IMR-90 (cell line): ENCODE measurements at regions not wholly inside any gene's neighbourhood (a gene's known extent, or its start where the extent isn't known, plus 50 kb on each side); places are given as distances from the start of the nearest gene placed in this dataset.

ENCODE experiments used
- ATAC-seq: fragments of 200-7000 bp; cut with Tn5 transposase; 2 replicates; pipeline ENCODE4 v1.9.1; 2020; ENCODE audit warnings: low read depth, mild to moderate bottlenecking, moderate library complexity
- BruUV-seq: library from RNA; stranded (reverse); fragments of 400-500 nt; replicated peaks from 2 replicates; lab custom pipeline; 2021; lab: Mats Ljungman, UMichigan
- CTCF ChIA-PET: fragments of 300-600 bp; formaldehyde crosslinking; extraction: SDS; loops from one replicate; lab custom pipeline; 2021; ENCODE audit warnings: antibody characterized with exemption; lab: Yijun Ruan, JAX
- POLR2A ChIA-PET: fragments of 300-600 bp; sonication (Branson Sonifier 250); formaldehyde crosslinking; loops from one replicate; lab custom pipeline; 2022; ENCODE audit warnings: antibody characterized with exemption; ENCODE audit not compliant: unreplicated experiment; lab: Charles Lee
- DNase-seq: peaks from one replicate; pipeline ENCODE4 v3.0.0; 2013
- H2AFZ ChIP-seq: replicated peaks from 2 replicates; pipeline ENCODE3; 2013; ENCODE audit warnings: low read length, mild to moderate bottlenecking; ENCODE audit not compliant: poor library complexity
- H2AK5ac ChIP-seq: 2 replicates; pipeline ENCODE4 v1.6.1; 2013; ENCODE audit warnings: low read depth, low read length, inconsistent platforms
- H2AK9ac ChIP-seq: replicated peaks from 2 replicates; pipeline ENCODE3; 2013; ENCODE audit warnings: mild to moderate bottlenecking, low read depth, low read length, moderate library complexity; ENCODE audit not compliant: poor library complexity
- H2BK120ac ChIP-seq: 2 replicates; pipeline ENCODE4 v1.6.1; 2013; ENCODE audit warnings: low read depth, low read length, inconsistent platforms
- H2BK15ac ChIP-seq: 3 replicates; pipeline ENCODE4 v1.6.1; 2013; ENCODE audit warnings: low read depth, low read length, inconsistent platforms
- H2BK20ac ChIP-seq: 2 replicates; pipeline ENCODE4 v1.6.1; 2013; ENCODE audit warnings: low read depth, mild to moderate bottlenecking, inconsistent platforms, low read length, moderate library complexity
- H2BK5ac ChIP-seq: 2 replicates; pipeline ENCODE4 v1.6.1; 2013; ENCODE audit warnings: mild to moderate bottlenecking, low read depth, low read length, inconsistent platforms; ENCODE audit not compliant: poor library complexity, severe bottlenecking
- H3K14ac ChIP-seq: replicated peaks from 2 replicates; pipeline ENCODE4 v1.6.1; 2013; ENCODE audit warnings: low read depth, low read length, inconsistent platforms
- H3K18ac ChIP-seq: 2 replicates; pipeline ENCODE4 v1.6.1; 2013; ENCODE audit warnings: low read depth, low read length, control low read depth
- H3K23ac ChIP-seq: 2 replicates; pipeline ENCODE4 v1.6.1; 2013; ENCODE audit warnings: low read depth, low read length, inconsistent platforms
- H3K27ac ChIP-seq: 2 replicates; pipeline ENCODE4 v1.5.1; 2013; ENCODE audit warnings: mild to moderate bottlenecking, control low read depth, low read length; ENCODE audit not compliant: insufficient read depth
- H3K27me3 ChIP-seq: 2 replicates; pipeline ENCODE4 v1.6.1; 2013; ENCODE audit warnings: low read length; ENCODE audit not compliant: control insufficient read depth, insufficient read depth
- H3K36me3 ChIP-seq: 2 replicates; pipeline ENCODE4 v1.6.1; 2013; ENCODE audit warnings: low read length, mixed read lengths; ENCODE audit not compliant: control insufficient read depth, insufficient read depth
- H3K4ac ChIP-seq: 2 replicates; pipeline ENCODE4 v1.6.1; 2013; ENCODE audit warnings: low read depth, low read length, inconsistent platforms
- H3K4me1 ChIP-seq: 2 replicates; pipeline ENCODE4 v1.6.1; 2013; ENCODE audit warnings: low read length, mixed read lengths; ENCODE audit not compliant: control insufficient read depth, insufficient read depth
- H3K4me2 ChIP-seq: 2 replicates; pipeline ENCODE4 v1.6.1; 2013; ENCODE audit warnings: low read depth, mild to moderate bottlenecking, control low read depth, low read length, moderate library complexity
- H3K4me3 ChIP-seq: 2 replicates; pipeline ENCODE4 v1.5.1; 2013; ENCODE audit warnings: low read depth, mild to moderate bottlenecking, control low read depth, low read length, moderate library complexity; ENCODE audit not compliant: insufficient read depth
- H3K56ac ChIP-seq: 2 replicates; pipeline ENCODE4 v1.6.1; 2013; ENCODE audit warnings: low read length, inconsistent platforms; ENCODE audit not compliant: insufficient read depth; ENCODE audit errors: extremely low read depth
- H3K79me1 ChIP-seq, 2 experiments: 2 replicates each; pipeline ENCODE4 v1.6.1; 2013; ENCODE audit warnings: low read length in 2 of 2, inconsistent platforms in 1 of 2, low read depth in 1 of 2
- H3K9ac ChIP-seq: 2 replicates; pipeline ENCODE4 v1.6.1; 2013; ENCODE audit warnings: low read depth, low read length, control low read depth
- H3K9me1 ChIP-seq: 2 replicates; pipeline ENCODE4 v1.6.1; 2013; ENCODE audit warnings: low read length, inconsistent platforms; ENCODE audit not compliant: insufficient read depth
- H3K9me3 ChIP-seq: 2 replicates; pipeline ENCODE4 v1.6.1; 2013; ENCODE audit warnings: low read length; ENCODE audit not compliant: control insufficient read depth, insufficient read depth
- H4K20me1 ChIP-seq: 2 replicates; pipeline ENCODE4 v1.6.1; 2013; ENCODE audit warnings: low read length, inconsistent platforms; ENCODE audit not compliant: insufficient read depth
- H4K5ac ChIP-seq: 2 replicates; pipeline ENCODE4 v1.6.1; 2013; ENCODE audit warnings: mild to moderate bottlenecking, low read depth, low read length, control low read depth
- H4K8ac ChIP-seq, 2 experiments: 2 replicates each; pipeline ENCODE4 v1.6.1; 2013; ENCODE audit warnings: low read depth in 2 of 2, low read length in 2 of 2, control low read depth in 1 of 2, inconsistent platforms in 1 of 2
- H4K91ac ChIP-seq: 2 replicates; pipeline ENCODE4 v1.6.1; 2013; ENCODE audit warnings: low read depth, low read length, inconsistent platforms; ENCODE audit not compliant: insufficient read depth
- CEBPB ChIP-seq: IDR thresholded peaks from 2 replicates; pipeline ENCODE4 v1.6.1; 2012; ENCODE audit warnings: low read depth, low read length, improper control_type of control experiment
- CTCF ChIP-seq: conservative IDR thresholded peaks from 2 replicates; pipeline ENCODE4 v1.5.1; 2012; ENCODE audit warnings: mild to moderate bottlenecking, low read depth, low read length, improper control_type of control experiment
- FOS ChIP-seq: fragments of 150-350 bp; IDR thresholded peaks from 2 replicates; pipeline ENCODE4 v1.6.1; 2016; ENCODE audit warnings: low read depth, low read length
- MAFK ChIP-seq: IDR thresholded peaks from 2 replicates; pipeline ENCODE4 v1.6.1; 2012; ENCODE audit warnings: low read depth, low read length, improper control_type of control experiment
- MAZ ChIP-seq: IDR thresholded peaks from 2 replicates; pipeline ENCODE4 v1.6.1; 2012; ENCODE audit warnings: low read depth, mild to moderate bottlenecking, low read length, improper control_type of control experiment, moderate library complexity, borderline replicate concordance
- MXI1 ChIP-seq: IDR thresholded peaks from 2 replicates; pipeline ENCODE4 v1.6.1; 2012; ENCODE audit warnings: low read depth, mild to moderate bottlenecking, low read length, moderate library complexity, borderline replicate concordance
- NFE2L2 ChIP-seq: fragments of 150-350 bp; IDR thresholded peaks from 2 replicates; pipeline ENCODE4 v1.6.1; 2016; ENCODE audit warnings: low read depth, mild to moderate bottlenecking, low read length
- POLR2A ChIP-seq: IDR thresholded peaks from 2 replicates; pipeline ENCODE4 v1.6.1; 2012; ENCODE audit warnings: mild to moderate bottlenecking, low read depth, low read length
- RAD21 ChIP-seq: IDR thresholded peaks from 2 replicates; pipeline ENCODE4 v1.6.1; 2012; ENCODE audit warnings: low read length, improper control_type of control experiment
- RCOR1 ChIP-seq: IDR thresholded peaks from 2 replicates; pipeline ENCODE4 v1.6.1; 2012; ENCODE audit warnings: mild to moderate bottlenecking, low read length, improper control_type of control experiment; ENCODE audit not compliant: insufficient replicate concordance
- RFX5 ChIP-seq: IDR thresholded peaks from 2 replicates; pipeline ENCODE4 v1.8.0; 2012; ENCODE audit warnings: low read depth, mild to moderate bottlenecking, low read length, moderate library complexity
- SMC3 ChIP-seq: fragments of 150-350 bp; IDR thresholded peaks from 2 replicates; pipeline ENCODE4 v1.6.1; 2016; ENCODE audit warnings: low read depth, mild to moderate bottlenecking, antibody characterized with exemption, low read length, moderate library complexity
- USF2 ChIP-seq: fragments of 150-350 bp; IDR thresholded peaks from 2 replicates; pipeline ENCODE4 v1.6.1; 2017; ENCODE audit warnings: mild to moderate bottlenecking, antibody characterized with exemption, low read length, low read depth
- WGBS, 2 experiments: methylation state at CpG; one replicate each; pipeline versions ENCODE4 v1.1.5 to v1.1.7; 2013; ENCODE audit warnings: missing lambda C conversion rate in 2 of 2; ENCODE audit not compliant: insufficient read length in 1 of 2; ENCODE audit errors: extremely low coverage in 2 of 2; 5-methylcytosine and 5-hydroxymethylcytosine counted together
- dilution Hi-C: fragments of 300-500 bp; cut with HindIII; formaldehyde crosslinking; loops from one replicate; pipeline ENCODE4 v1.14.3; 2018; ENCODE audit warnings: low sequenced_read_pairs; ENCODE audit not compliant: unreplicated experiment
- in situ Hi-C: fragments of 300-500 bp; cut with MboI; formaldehyde crosslinking; loops from 3 replicates; pipeline ENCODE4 v1.14.3; 2019; ENCODE audit warnings: low sequenced_read_pairs, inconsistent platforms, mixed read lengths
- intact Hi-C: fragments of 100-400 bp; cut with micrococcal nuclease; formaldehyde crosslinking; loops from 2 replicates; pipeline ENCODE4 v1.10.0; 2022

GRCh38 chr1:81569761-81570160 lies 231.0 kb upstream of the ADGRL2 start:
- H3K23ac ChIP-seq, result no peak overlapping the region
- H4K5ac ChIP-seq, result no peak overlapping the region
- no peaks in the 10 kb centered on the region for H3K9me1 ChIP-seq
- ATAC-seq, result no peak
- H3K14ac ChIP-seq, result no peak overlapping the region
- in situ Hi-C loops, result no loop called here
- intact Hi-C loops, result no loop called here
- BruUV-seq, result no TSS peak
- no peak overlapping the region for H2BK120ac ChIP-seq
- H3K18ac ChIP-seq, result no peak overlapping the region
- DNase-seq, result no peak
- H3K79me1 ChIP-seq, result no peaks in the 10 kb centered on the region
- H2BK20ac ChIP-seq, result no peak overlapping the region
- TF ChIP-seq MXI1 (no peak), MAFK (no peak), RCOR1 (no peak), FOS (no peak), CTCF (no peak), USF2 (no peak), RFX5 (no peak), CEBPB (no peak), MAZ (no peak), RAD21 (no peak), POLR2A (no peak), NFE2L2 (no peak), SMC3 (no peak)
- 83% methylated on average over 1 of the region's 1 CpG; no CpG with 5 or more reads in 1 of the 2 experiments for WGBS, 2 experiments
- no peak overlapping the region for H3K4me2 ChIP-seq
- no peak overlapping the region for H2BK15ac ChIP-seq
- no peaks in the 10 kb centered on the region for H4K20me1 ChIP-seq
- no peak overlapping the region for H3K4me3 ChIP-seq
- H2AK5ac ChIP-seq, result no peak overlapping the region
- H3K36me3 ChIP-seq, result no peaks in the 10 kb centered on the region
- H3K27ac ChIP-seq, result no peak overlapping the region
- no peak overlapping the region for H3K4ac ChIP-seq
- no peaks in the 10 kb centered on the region for H3K4me1 ChIP-seq
- H2AFZ ChIP-seq, result no peak overlapping the region
- H4K8ac ChIP-seq, result no peak overlapping the region
- no peak overlapping the region for H3K56ac ChIP-seq
- H2AK9ac ChIP-seq, result no peak overlapping the region
- no peak overlapping the region for H2BK5ac ChIP-seq
- H3K9me3 ChIP-seq, result no peaks in the 10 kb centered on the region
- ChIA-PET CTCF (no interaction called here), POLR2A (no interaction called here)
- dilution Hi-C loops, result no loop called here
- H3K9ac ChIP-seq, result no peak overlapping the region
- no peaks in the 10 kb centered on the region for H3K27me3 ChIP-seq
- no peak overlapping the region for H4K91ac ChIP-seq
